ENCODE measurements at regions not wholly inside any gene's neighbourhood (a gene's known extent, or its start where the extent isn't known, plus 50 kb on each side); places are given as distances from the start of the nearest gene placed in this dataset.

- Histone ChIP-seq H3K4me3 (ENCODE audit: low read depth in 1 of 2, low read length in 1 of 2) (no peak overlapping the region), H3K36me3 (no peaks in the 10 kb centered on the region), H3K27ac (no peak overlapping the region), H3K27me3 (no peaks in the 10 kb centered on the region), H3K4me1 (ENCODE audit: control insufficient read depth in 1 of 2, insufficient read depth in 1 of 2, low read depth in 1 of 2, low read length in 1 of 2) (no peaks in the 10 kb centered on the region), H3K9me3 (no peaks in the 10 kb centered on the region)
- no peak for TF ChIP-seq CTCF (IDR thresholded peaks at IDR 0.05)
These were observed 1043.1 kb upstream of the TENM3 start for GRCh38 chr4:181200076-181200475.

- Histone ChIP-seq H3K4me1 (ENCODE audit: control insufficient read depth in 1 of 2, insufficient read depth in 1 of 2, low read depth in 1 of 2, low read length in 1 of 2) (no peaks in the 10 kb centered on the region), H3K27ac (no peak overlapping the region), H3K36me3 (no peaks in the 10 kb centered on the region), H3K4me3 (ENCODE audit: low read depth in 1 of 2, low read length in 1 of 2) (no peak overlapping the region), H3K9me3 (no peaks in the 10 kb centered on the region), H3K27me3 (no peaks in the 10 kb centered on the region)
- TF ChIP-seq CTCF (IDR thresholded peaks at IDR 0.05): no peak
These were observed 1041.0 kb upstream of the TENM3 start for GRCh38 chr4:181202240-181202639.

- Histone ChIP-seq H3K27ac (no peak overlapping the region), H3K36me3 (no peaks in the 10 kb centered on the region), H3K4me3 (ENCODE audit: low read depth in 1 of 2, low read length in 1 of 2) (no peak overlapping the region), H3K27me3 (no peaks in the 10 kb centered on the region), H3K9me3 (no peaks in the 10 kb centered on the region), H3K4me1 (ENCODE audit: control insufficient read depth in 1 of 2, insufficient read depth in 1 of 2, low read depth in 1 of 2, low read length in 1 of 2) (no peaks in the 10 kb centered on the region)
- TF ChIP-seq CTCF (IDR thresholded peaks at IDR 0.05): no peak
These were observed 1039.1 kb upstream of the TENM3 start for GRCh38 chr4:181204109-181204508.

GRCh38 chr4:181213551-181213950, 1029.7 kb upstream of the TENM3 start:
- H3K27me3 ChIP-seq: no peaks in the 10 kb centered on the region
- TF ChIP-seq CTCF (IDR thresholded peaks at IDR 0.05): no peak
- no peaks in the 10 kb centered on the region for H3K36me3 ChIP-seq
- H3K9me3 ChIP-seq: no peaks in the 10 kb centered on the region
- no peaks in the 10 kb centered on the region for H3K4me1 ChIP-seq (ENCODE audit: control insufficient read depth in 1 of 2, insufficient read depth in 1 of 2, low read depth in 1 of 2, low read length in 1 of 2)
- no peak overlapping the region for H3K27ac ChIP-seq
- H3K4me3 ChIP-seq (ENCODE audit: low read depth in 1 of 2, low read length in 1 of 2): no peak overlapping the region

GRCh38 chr4:181216501-181216900, 1026.7 kb upstream of the TENM3 start:
- no peaks in the 10 kb centered on the region for H3K27me3 ChIP-seq
- no peaks in the 10 kb centered on the region for H3K36me3 ChIP-seq
- no peak for TF ChIP-seq CTCF (IDR thresholded peaks at IDR 0.05)

More at GRCh38 chr4:181216501-181216900, 1026.7 kb upstream of the TENM3 start:
- Histone ChIP-seq H3K4me1 (ENCODE audit: control insufficient read depth in 1 of 2, insufficient read depth in 1 of 2, low read depth in 1 of 2, low read length in 1 of 2) (no peaks in the 10 kb centered on the region), H3K4me3 (ENCODE audit: low read depth in 1 of 2, low read length in 1 of 2) (no peak overlapping the region), H3K9me3 (no peaks in the 10 kb centered on the region), H3K27ac (no peak overlapping the region)
